CD4-positive, alpha-beta T cell treated with Interleukin-2 at 100 ng/mL for 4 hours (primary cell): ENCODE measurements at regions not wholly inside any gene's neighbourhood (a gene's known extent, or its start where the extent isn't known, plus 50 kb on each side); places are given as distances from the start of the nearest gene placed in this dataset.

Experiments used
- DNase-seq: peaks from one replicate; pipeline ENCODE4 v3.0.0-alpha.2; 2020; ENCODE audit warnings: low spot score

DNA sequence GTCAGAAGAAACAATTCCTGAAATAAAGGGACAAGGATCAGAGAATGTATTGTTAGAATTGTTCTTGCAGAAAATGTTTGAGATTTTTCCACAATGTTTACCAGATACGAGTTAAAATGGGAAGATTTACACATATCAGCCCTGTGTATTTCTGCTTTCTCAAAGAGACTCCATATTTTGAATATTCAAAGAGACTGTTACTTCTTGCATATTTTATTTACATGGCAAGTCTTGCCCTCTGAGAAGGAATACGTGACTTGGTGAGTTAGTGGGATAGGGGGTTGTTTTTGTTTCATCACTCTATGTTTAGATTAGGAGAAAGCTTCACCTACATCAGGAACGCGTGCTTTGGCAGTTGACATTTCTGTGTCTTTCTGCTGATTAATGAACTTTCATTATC lies 56.1 kb upstream of the ZDHHC17 start:
- no peak for DNase-seq

DNA sequence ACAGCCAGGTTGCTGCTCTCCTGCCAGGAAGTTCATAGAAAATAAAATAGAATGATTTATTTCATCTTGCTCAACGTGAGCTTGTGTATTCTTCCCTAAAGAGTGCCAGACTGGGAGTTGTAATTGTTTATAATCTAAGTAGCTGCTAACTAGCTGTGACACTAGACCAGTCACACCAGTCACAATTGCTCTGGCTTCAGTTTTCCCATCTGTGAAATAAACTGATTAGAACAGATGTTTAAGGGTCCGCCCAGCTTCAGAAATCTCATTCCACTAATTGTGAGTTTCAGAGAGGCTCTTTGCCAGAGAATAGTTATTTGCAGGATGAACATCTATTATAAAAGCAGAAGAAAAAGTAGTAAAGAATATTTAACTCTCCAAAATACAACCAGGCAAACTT lies 55.6 kb upstream of the ZDHHC17 start:
- DNase-seq = no peak

DNA sequence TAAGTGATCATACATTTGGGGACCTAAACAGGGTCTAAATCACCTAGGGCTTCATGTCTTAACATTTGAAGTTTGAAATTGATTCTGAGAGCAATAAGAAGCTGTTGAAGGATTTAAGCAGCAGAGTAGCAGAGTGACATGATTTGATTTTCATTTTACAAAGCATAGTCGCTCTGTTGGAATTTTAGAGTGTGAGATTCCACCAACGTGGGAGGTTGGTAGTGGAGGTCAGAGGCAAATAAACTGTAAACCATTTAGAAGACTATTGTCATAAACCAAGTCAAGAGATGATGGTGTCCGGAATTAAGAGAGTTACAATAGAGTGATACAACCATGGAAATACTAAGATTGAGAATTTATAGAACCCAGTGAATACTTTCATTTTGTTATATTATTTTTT lies 52.7 kb upstream of the ZDHHC17 start:
- no peak for DNase-seq

DNA sequence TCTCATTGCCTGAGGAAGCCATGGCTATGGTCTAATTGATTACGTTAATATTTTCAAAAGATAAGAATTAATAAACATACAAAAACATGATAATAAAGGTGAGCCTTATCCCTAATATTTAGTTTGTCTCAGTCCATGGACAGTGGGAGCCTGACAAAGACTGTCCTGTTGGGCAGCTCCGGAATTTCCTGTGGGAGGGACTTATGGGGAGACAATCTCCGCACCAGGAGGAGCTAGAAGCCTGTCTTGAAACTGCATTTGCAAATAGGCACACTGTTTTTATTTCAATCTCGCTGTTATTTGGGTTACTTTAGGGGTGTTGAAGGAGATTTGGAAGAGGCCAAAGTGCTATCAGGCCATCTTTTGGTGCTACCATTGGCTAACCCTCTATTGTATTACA lies 50.8 kb upstream of the ZDHHC17 start:
- DNase-seq = no peak

DNA sequence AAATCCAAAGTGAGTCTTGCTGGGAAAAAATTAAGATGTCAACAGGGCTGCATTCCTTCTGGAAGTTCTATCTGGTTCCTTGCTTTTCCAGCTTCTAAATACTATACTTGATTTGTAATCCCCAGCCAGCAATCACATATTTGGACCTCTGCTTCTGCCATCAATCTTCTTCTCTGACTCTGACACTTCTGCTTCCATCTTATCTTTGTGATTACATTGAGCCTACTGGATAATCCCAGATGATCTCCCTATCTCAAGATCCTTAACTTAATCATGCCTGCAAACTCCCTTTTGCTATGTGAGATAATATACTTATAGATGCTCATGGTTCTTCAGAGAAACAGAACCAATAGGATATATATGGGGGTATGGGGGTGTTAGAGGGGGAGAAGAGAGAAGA lies 49.9 kb upstream of the ZDHHC17 start:
- no peak for DNase-seq
